KBM-7 (cell line): ENCODE measurements at regions not wholly inside any gene's neighbourhood (a gene's known extent, or its start where the extent isn't known, plus 50 kb on each side); places are given as distances from the start of the nearest gene placed in this dataset.

Experiments
- DNase-seq: peaks from one replicate; pipeline ENCODE4 v3.0.0-alpha.2; 2015
- in situ Hi-C: fragments of 300-500 bp; cut with MboI; formaldehyde crosslinking; loops from 2 replicates; pipeline ENCODE4 v1.14.3; 2020; ENCODE audit warnings: low sequenced_read_pairs, low pct_unique_long_range_greater_than_20kb, mixed read lengths

DNA sequence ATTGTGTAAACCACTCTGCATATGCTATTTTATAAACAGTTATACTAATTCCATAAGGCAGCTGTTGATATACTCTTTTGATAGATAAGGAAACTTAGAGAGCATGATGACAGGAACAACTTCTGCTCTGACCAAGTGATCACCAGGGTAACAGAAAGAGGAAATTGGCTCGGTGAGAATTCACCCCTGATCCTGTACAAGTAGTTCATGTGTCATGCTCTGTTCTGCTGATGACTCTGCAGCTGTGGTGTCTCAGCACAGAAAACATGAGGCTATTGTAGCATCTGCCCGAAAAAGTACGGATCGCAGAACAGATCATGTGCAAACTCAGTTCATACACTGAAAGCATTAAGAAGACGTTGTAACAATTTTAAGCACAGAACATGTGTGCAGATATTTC is 345.0 kb downstream of the LRIG3 start:
- in situ Hi-C loops, result no loop called here
- peak; percentile 17 for DNase-seq

DNA sequence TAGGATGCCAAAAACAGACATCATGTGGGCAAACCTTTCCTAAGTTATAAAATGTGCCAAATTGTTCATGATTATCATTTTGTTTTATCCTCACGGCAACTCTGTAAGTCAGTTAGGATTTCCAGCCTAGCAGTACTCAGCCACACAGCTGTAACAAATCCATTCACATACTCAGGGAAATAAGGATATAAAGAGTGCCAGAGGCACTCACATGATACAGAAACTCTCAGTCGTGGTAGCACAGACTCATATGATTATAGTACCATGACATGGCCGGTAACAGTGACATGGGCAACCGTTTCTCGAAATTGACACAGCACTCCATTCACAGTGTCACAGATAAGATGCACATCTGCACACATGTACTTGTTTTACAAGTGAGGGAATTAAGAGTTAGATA is 344.2 kb downstream of the LRIG3 start:
- DNase-seq, result no peak
- in situ Hi-C loops, result no loop called here

DNA sequence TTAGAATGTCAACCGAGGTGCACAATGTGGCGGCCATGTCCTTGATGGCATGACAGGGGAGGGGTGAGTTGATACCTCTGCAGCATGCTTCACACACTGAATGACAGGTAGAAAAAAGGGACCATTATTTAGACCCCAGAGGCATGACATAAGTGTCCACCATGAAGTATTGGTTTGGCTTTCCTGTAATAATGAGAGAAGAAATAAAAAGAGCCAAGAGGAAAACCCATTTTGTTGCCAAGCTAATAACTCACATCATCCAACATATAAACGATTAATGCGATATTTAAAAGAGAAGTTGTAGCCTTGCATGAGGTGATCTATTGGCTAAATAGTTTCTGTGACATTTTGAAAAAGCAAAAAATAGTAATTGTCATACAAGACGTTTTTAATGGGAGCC is 343.4 kb downstream of the LRIG3 start:
- DNase-seq, result no peak
- in situ Hi-C loops, result no loop called here

DNA sequence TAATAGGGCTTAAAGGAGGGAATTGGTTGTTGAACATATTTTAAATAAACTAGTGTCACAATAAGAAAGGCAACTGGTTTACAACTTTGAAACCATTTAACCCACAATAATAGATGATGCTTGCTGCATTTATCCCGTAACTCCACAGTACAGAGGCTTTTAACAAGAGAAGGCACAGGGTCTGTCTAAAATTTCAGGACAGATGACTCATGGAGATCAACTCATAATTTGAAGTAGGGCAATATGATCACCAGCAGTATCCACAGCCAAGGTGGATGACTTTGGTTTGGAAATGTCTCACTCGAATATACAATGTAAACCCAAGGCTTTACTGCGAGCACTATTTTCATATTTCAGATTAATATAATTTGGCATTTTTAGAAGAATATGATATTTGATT is 340.2 kb downstream of the LRIG3 start:
- no peak for DNase-seq

DNA sequence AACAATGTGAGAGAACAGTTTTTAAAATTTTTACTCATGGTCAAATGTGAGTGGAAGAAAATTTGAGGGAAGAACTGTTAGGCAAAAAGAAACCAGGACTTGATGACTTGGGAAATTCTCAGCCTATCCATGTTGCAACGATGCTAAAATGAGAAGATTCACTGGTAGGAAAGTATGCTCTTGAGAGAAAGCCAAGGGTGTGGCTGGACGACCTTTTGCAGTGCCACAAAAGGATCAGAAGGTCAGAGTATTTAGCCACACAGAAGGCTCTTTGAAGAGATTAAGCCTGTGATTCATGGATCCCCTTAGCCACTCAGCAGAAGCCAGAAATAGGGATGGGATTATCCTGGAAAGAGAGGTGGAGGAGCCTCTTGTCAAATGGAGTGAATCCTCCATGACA is 336.8 kb downstream of the LRIG3 start:
- no peak for DNase-seq
- in situ Hi-C loops, result no loop called here

More for the DNA sequence above, 340.2 kb downstream of the LRIG3 start:
- in situ Hi-C loops, result no loop called here

DNA sequence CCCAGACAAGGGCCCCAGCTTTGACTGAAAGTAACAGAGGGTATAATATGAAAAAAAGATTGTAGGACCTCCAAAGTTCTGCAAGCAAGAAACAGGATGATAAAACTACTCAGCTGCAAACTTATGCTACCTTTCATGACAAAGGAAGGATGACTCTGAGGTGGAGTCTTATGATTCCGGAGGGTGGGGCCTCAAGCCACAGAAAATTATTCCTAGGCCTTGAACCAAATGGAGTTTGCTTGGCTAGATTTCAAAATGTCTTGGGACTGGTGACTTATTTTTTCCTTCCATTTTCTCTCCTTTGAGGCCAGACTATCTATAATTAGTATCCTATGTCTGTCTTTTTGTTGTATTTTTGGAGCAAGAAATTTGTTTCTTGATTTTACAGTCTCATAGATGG is 336.4 kb downstream of the LRIG3 start:
- in situ Hi-C loops, result no loop called here
- no peak for DNase-seq

DNA sequence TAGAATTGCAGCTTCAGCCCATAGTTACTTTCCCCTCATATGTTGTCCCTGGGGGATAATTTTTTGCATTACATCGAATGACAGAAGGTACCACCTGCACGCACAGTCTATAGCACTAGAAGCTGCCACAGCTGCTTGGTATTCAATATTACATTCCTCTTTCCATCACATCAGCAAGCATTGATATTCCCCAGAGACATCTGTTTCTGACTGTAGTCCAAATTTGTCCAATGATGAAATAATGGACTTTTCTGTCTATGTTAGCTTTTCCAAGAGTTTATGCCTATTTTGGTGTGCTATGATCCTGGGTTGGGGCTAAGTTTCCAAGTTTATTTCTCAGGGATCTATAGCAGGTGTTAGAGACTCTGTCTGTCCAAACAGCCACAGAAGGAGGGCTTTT is 335.4 kb downstream of the LRIG3 start:
- no peak for DNase-seq
- in situ Hi-C loops, result no loop called here

DNA sequence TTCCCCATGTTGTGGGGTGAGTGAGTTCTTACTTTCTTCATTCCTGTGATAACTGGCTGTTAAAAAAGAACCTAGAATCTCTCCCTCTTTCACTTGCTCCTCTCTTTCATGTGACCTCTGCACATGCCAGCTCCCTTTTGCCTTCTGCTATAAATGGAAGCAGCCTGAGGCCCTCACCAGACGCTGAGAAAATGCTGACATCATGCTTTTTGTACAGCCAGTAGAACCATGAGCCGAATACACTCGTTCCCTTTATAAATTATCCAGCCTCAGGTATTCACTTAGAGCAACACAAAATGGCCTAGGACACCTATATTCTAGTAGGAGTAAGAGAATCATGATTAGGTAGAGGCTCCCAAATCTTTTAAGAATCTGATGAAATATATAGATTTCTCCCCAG is 333.5 kb downstream of the LRIG3 start:
- in situ Hi-C loops, result no loop called here

DNA sequence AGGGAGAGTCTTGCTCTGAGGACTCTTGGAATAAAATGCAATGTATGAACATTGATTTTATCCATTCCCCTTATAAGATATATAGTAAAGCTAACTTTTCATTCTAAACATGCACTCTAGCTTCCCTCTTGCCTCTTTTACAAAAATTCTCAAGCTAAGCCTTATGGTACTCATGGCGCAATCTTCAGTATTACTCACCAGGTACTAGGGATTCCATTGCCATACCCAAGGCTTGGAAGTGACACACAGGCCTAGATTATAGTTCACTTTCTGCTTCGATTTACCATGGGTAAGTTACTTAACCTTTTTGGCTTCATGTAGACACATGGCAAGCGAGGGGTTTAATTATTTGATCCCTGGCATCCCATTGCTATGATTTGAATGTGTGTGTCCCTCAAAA is 331.5 kb downstream of the LRIG3 start:
- no peak for DNase-seq
- in situ Hi-C loops, result no loop called here

More for the DNA sequence above, 333.5 kb downstream of the LRIG3 start:
- DNase-seq, result no peak

DNA sequence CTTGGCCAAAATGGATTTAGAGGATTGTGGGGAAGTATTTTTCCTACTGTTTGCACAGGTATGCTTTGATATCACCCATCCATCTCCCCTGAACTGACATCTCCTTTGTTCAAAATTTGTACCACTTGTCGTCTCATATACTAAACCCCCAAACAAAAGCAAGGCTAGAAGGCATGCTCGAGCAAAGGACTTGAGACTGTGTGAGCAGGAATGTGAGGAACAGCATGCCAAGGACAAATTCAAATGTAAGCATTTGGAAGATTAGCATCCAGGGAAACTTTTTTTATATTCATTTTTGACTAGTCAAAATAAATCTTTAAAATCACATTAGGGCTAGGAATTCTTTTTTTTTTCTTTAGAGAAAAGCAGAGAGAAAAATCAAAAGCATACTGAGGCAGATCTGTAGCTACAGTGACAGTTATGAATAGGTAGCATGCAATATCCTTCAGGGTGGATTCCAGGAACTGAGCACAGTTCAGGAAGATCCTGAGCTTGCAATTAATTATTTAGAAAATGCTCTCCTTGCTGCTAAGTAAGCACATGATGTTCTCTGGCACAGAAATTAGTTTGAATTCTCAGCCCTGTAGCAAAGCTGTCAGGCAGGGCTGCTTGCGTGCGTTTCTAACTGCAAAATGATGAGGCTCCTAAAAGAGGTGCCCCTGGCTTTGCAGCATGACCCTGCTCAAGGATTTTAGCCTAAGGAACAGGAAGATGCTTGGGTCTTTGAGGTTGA is 327.7 kb downstream of the LRIG3 start:
- DNase-seq, result no peak
- in situ Hi-C loops, result no loop called here

DNA sequence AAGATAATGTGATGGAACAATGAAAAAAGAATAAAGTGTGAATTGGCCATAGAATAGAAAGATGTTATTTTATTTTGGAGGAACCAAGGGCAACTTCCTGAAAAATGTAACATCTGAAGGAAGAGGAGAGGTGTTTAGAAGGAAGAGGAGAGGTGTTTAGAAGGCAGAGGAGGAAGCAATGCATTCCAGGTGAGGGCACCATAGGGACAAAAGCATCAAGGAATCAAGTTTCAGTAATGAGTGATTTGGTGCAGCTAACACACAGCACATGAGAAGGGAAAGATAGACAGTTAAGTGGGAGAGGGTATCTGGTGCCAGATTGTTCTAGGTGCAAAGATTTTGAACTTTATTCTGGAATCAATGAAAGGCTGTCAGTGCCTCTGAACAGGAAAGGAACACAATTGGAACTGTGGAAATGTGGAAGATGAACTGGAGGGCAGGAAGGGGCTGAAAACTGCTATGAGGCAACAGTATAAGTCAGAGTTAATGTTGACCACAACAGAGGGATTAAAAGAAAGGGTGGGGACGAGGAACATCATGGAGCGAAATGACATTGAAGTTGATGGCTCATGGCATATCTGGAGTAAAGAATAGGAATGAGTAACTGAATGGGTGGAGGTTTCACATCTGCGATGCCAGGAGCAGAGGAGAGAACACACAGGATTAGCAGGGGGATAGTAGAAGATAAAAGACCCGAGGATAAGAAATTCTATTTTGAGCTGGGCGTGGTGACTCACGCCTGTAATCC is 326.6 kb downstream of the LRIG3 start:
- in situ Hi-C loops, result no loop called here
- no peak for DNase-seq

DNA sequence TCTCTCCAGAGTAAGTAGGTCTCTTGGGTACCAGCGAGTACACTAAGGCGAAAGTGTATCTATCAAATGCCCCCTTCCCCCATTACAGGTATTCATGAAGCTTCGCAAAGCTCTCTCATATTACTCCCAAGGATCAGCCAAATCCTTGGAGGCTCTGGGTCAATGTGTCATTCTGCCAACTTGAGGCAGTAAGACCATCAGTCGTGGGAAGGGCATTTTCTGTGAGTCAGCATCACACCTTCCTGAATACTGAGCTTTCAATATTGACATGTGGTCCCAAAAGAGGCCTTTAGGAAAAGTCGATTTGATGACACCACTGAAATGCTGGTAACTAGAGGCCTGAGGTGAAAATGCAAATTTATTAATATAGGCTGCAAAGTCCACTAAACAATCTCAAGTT is 323.9 kb downstream of the LRIG3 start:
- in situ Hi-C loops, result no loop called here
- DNase-seq, result no peak

DNA sequence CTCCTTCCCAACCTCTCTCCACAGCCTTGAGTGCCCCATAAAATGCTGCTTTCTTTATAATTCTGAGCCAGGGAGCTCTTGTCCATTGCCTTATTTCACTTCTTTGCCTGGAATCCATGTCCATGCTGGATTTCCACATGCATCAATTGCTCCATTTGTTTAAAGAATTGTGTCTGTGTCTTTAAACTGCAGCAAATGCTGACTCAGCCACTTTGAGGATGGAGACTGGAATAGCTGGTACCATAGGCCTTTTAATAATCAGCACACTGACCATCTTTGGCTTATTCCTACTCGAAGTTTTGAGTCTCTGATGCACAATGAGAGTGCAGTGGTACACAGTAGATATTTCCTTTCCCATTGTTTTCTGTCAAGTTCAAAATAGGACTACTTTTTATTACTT is 318.8 kb downstream of the LRIG3 start:
- in situ Hi-C loops, result no loop called here
- DNase-seq, result no peak

DNA sequence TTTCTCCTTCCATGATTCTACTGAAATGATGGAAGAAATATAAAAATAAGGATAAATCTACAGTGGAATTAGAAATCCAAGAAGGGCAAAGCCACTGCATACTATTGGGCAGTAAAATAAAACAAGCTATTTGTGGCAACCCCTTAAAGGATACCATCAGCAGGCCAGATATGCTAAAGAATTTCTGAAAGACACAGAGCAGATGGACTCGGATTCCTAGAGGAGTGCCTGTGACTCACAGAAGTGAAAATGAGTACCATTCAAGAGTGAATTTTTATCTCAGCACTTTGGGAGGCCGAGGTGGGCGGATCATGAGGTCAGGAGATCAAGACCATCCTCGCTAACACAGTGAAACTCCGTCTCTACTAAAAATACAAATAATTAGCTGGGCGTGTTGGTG is 318.1 kb downstream of the LRIG3 start:
- in situ Hi-C loops, result no loop called here
- DNase-seq, result no peak

DNA sequence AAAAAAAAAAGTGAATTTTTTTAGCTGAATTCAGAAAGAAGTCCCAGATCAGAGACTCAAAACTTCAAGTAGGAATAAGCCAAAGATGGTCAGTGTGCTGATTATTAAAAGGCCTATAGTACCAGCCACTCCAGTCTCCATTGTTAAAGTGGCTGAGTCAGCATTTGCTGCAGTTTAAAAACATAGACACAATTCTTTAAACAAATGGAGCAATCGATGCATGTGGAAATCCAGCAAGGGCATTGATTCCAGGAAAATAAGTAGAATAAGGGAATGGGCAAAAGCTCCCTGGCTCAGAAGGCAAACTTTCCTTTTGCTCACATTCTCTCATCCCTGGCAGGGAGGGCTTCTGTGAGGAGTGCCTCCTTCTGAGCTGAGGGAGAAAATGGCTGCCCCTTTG is 317.6 kb downstream of the LRIG3 start:
- no peak for DNase-seq
- in situ Hi-C loops, result no loop called here

DNA sequence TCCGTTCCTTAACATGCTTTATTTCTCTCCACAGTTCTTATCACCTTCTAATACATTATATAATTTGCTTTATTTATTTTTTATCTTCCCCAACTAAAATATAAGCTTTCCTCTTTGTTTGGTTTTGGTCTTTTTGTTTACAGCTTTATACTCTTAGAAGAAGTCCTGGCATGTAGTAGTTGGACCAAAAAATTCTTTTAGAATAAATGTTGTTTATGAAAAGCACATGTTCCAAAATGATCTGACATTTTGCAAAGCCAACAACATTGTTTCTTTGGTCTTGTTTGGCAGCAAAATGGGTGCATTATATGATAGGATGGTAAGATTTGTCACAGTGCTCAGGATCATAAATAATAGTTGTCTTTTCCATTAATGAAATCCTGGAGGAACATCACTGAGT is 312.5 kb downstream of the LRIG3 start:
- in situ Hi-C loops, result no loop called here
- no peak for DNase-seq

DNA sequence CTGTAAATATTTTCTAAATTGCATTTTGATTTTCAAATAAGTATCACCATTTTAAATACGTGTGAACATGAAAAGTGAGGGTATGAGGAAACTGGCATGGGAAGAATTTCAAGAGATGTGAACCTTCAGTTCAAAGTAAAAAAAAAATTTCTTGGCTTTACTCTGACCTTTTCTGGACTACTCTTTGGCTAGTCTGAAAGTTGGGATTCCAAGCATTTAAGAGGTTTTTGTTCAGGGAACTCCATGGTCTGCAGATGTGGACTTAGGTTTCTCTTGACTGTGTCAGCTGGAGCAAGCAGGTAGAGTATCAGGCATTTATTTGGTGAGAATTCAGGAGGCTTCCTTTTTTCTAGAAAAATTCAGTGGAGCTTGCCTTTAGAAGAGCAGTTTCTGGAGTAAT is 311.6 kb downstream of the LRIG3 start:
- in situ Hi-C loops, result no loop called here
- DNase-seq, result no peak

DNA sequence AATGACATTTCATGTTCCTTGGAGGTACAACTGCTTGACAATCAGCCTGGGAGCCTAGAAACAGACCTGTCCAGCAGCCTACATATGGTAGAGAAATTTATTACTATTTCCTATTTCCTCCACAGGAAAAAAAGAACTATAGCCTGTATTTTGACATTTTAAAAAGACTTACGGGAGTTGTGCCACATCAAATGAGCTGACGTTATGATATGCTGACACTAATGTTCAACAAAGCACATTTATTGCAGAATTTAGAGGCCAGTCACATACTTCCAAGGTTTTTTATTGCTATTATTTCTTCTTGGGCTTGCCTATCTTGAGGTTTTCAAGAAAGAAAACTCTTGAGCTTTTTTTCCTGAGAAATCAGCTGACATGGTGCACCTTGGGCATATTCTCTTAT is 305.3 kb downstream of the LRIG3 start:
- no peak for DNase-seq
- in situ Hi-C loops, result no loop called here

DNA sequence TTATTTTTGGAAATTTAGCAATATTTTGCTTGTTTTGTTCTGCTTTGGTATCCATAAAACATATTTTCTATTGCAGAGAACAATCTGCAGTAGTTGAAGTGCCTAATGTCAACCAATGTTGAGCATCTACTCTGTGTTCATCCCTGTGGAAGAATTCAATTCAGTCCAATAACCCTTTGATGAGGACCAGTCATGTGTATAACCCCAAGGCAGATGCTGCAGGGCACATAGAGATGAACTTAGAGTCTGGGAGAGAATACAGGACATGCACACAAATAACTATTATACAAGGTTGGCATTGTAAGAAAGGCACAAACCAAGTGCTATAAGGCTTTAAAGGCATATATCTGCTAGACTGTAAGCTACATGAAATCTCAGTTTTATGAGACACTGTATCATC is 304.7 kb downstream of the LRIG3 start:
- in situ Hi-C loops, result no loop called here
- DNase-seq, result no peak

DNA sequence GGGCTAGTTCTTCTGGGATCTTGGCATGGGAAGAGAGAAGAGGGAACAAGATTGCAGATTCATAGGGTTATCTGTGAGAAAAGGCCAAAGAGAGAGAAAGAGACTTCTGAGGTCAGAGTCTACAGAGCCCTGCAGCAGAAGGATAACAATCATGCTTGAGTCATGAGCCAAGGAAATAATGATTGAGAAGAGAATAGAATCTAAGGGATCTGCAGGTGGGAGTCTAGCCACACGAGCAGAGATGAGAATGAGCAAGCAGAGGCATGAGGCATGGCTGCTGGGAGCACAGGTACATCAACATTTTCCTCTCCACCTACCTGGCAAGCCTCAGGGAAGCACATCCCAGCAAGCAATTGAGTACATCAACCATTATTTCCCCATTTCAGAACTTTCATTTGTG is 303.7 kb downstream of the LRIG3 start:
- DNase-seq, result no peak
- in situ Hi-C loops, result no loop called here

DNA sequence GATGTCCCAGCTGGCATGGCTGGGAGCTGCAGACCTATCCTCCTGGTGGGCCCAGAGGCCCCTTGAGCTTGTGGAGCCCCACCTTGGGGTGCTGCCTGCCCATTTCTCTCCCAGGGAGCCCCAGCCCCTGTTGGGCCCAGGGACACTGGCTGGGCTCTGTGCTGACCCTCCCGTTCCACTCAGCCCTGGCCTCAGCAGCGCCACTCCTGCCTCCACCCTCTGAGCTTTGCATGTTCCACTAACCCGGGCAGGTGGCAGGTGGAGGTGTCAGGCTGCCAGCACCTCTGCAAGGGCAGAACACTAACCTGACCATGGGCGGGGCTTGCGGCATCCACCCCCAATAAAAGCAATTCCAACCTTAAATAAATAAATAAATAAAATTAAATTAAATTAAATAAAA is 299.2 kb downstream of the LRIG3 start:
- in situ Hi-C loops, result no loop called here
- no peak for DNase-seq
